A673 (cell line): ENCODE measurements at regions not wholly inside any gene's neighbourhood (a gene's known extent, or its start where the extent isn't known, plus 50 kb on each side); places are given as distances from the start of the nearest gene placed in this dataset.

ENCODE experiments used
- EZH2 ChIP-seq: fragments of 200-600 bp; sonication (generic); IDR thresholded peaks from 2 replicates; pipeline ENCODE4 v1.6.1; 2017; ENCODE audit warnings: borderline replicate concordance, low read depth, mild to moderate bottlenecking, mixed read lengths, antibody characterized with exemption, low read length; ENCODE audit not compliant: poor library complexity, severe bottlenecking
- TF ChIP-seq, protein P1 (sequence below): fragments of 300-800, 200-600 bp; sonication (generic); conservative IDR thresholded peaks from 2 replicates; pipeline ENCODE4 v1.5.1; 2017; ENCODE audit warnings: low read depth, mild to moderate bottlenecking, antibody characterized with exemption, low read length, moderate library complexity, mixed read lengths

DNA sequence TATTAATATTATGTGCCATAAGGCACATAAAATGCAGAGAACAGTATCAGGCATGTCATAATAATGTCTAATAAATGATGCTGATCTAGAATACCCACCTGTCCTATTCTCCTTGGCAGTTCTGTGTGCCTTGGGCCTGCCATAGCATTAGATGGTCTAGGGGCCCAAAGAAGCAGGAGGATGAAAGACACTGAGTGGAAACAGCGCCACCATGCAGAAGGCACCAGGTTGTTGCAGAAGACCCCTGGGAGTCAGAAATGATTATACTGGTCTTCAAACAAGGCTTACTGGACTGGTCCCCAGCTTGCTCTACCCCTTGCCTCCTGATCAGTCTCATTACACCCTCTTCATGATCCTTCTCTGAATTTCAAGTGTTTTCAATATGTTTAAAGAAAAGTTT is 353.3 kb downstream of the GRIN2B start:
- TF ChIP-seq, protein P1, sequence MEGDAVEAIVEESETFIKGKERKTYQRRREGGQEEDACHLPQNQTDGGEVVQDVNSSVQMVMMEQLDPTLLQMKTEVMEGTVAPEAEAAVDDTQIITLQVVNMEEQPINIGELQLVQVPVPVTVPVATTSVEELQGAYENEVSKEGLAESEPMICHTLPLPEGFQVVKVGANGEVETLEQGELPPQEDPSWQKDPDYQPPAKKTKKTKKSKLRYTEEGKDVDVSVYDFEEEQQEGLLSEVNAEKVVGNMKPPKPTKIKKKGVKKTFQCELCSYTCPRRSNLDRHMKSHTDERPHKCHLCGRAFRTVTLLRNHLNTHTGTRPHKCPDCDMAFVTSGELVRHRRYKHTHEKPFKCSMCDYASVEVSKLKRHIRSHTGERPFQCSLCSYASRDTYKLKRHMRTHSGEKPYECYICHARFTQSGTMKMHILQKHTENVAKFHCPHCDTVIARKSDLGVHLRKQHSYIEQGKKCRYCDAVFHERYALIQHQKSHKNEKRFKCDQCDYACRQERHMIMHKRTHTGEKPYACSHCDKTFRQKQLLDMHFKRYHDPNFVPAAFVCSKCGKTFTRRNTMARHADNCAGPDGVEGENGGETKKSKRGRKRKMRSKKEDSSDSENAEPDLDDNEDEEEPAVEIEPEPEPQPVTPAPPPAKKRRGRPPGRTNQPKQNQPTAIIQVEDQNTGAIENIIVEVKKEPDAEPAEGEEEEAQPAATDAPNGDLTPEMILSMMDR, result no peak
- TF ChIP-seq EZH2, result no peak
